ENCODE measurements at regions not wholly inside any gene's neighbourhood (a gene's known extent, or its start where the extent isn't known, plus 50 kb on each side); places are given as distances from the start of the nearest gene placed in this dataset.
"Not testable (repeated sequence)": the region's sequence is repeated elsewhere in the genome, so short reads cannot be mapped to it uniquely, and the experiment has no call there.

GRCh38 chr2:199185174-199185573, 272.6 kb downstream of the SATB2 start:
- not testable (repeated sequence) for TF ChIP-seq POLR2A (IDR thresholded peaks at IDR 0.05; ENCODE audit: low read length); GATA1 (IDR thresholded peaks at IDR 0.05; ENCODE audit: low read depth, low read length)
